K562 (cell line): ENCODE measurements at regions not wholly inside any gene's neighbourhood (a gene's known extent, or its start where the extent isn't known, plus 50 kb on each side); places are given as distances from the start of the nearest gene placed in this dataset.

Experiments
- DIDO1 ChIP-seq: fragments of 450-650 bp; IDR thresholded peaks from 2 replicates; pipeline ENCODE4 v1.6.1; 2016; ENCODE audit warnings: low read depth, missing biosample characterization, missing genetic modification characterization
- FIP1L1 ChIP-seq: fragments of 200-400 bp; formaldehyde crosslinking; IDR thresholded peaks from 2 replicates; pipeline ENCODE4 v1.6.1; 2018; ENCODE audit warnings: mild to moderate bottlenecking, low read depth, low read length; ENCODE audit not compliant: poor library complexity, severe bottlenecking
- HDAC1 ChIP-seq, 2 experiments: fragments of 450-650 bp; IDR thresholded peaks; 2 replicates each; pipeline ENCODE4 v1.6.1; 2016 to 2017; ENCODE audit warnings: inconsistent platforms in 1 of 2, mild to moderate bottlenecking in 1 of 2, moderate library complexity in 1 of 2
- HOXB6 ChIP-seq: fragments of 250-450 bp; sonication (Bioruptor Pico); IDR thresholded peaks from 2 replicates; pipeline ENCODE4 v1.5.1; 2022; ENCODE audit warnings: mild to moderate bottlenecking, borderline replicate concordance
- KLF16 ChIP-seq: IDR thresholded peaks from 2 replicates; pipeline ENCODE4 v1.6.1; 2016; ENCODE audit warnings: antibody characterized with exemption
- MCM5 ChIP-seq: fragments of 450-650 bp; IDR thresholded peaks from 2 replicates; pipeline ENCODE4 v1.6.1; 2016; ENCODE audit warnings: low read depth
- MXI1 ChIP-seq: IDR thresholded peaks from 2 replicates; pipeline ENCODE4 v1.6.1; 2011; ENCODE audit warnings: low read depth, mild to moderate bottlenecking, improper control_type of control experiment, low read length
- STAG1 ChIP-seq: sonication (generic); formaldehyde crosslinking; IDR thresholded peaks from 2 replicates; pipeline ENCODE4 v1.5.0; 2020; ENCODE audit warnings: missing genetic modification reagents, borderline replicate concordance
- ZKSCAN3 ChIP-seq: fragments of 250-450 bp; sonication (Bioruptor Pico); IDR thresholded peaks from 2 replicates; pipeline ENCODE4 v1.4.0; 2020
- ZNF583 ChIP-seq: fragments of 250-450 bp; sonication (Bioruptor Pico); IDR thresholded peaks from 2 replicates; pipeline ENCODE4 v1.4.0; 2020
- TF ChIP-seq, protein P1 (sequence below): sonication (generic); formaldehyde crosslinking; IDR thresholded peaks from 2 replicates; pipeline ENCODE4 v1.8.1; 2023; ENCODE audit warnings: mild to moderate bottlenecking, missing genetic modification reagents

DNA sequence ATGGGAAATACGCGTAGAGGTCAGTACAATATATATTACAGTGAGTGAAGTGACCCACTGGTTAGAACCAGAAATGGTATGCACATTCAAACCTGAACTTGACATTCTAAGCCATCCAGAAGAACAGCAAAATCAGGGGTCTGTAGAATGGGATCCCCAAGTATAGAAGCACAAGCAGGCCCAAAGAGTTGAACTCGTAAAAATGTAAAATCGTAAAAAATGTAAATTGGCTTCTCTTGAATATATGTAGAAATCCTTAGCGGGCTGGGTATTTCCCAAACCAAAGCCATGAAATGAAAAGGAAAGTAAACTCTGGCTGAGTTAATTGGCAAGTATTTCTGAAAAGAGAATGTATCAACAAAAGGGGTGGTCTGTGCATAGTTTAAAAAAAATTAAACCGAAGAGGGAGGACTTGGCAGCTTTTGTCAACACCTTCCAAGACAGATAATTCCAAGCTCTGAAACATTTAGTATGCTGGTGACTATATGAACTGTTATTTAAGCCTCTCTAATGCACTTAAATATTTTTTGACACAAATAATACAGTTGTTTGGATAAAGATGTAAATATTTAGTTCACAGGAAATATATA is 1505.6 kb upstream of the FLRT2 start (continued):
- TF ChIP-seq MXI1 (no peak), FIP1L1 (no peak), HDAC1 (IDR thresholded peaks at IDR 0.05) (no peak), ZKSCAN3 (CRISPR knock-in tag) (no peak), ZNF583 (no peak), HOXB6 (no peak), STAG1 (CRISPR knock-in tag) (no peak), KLF16 (no peak), DIDO1 (tag) (no peak), MCM5 (no peak)
- TF ChIP-seq, protein P1, sequence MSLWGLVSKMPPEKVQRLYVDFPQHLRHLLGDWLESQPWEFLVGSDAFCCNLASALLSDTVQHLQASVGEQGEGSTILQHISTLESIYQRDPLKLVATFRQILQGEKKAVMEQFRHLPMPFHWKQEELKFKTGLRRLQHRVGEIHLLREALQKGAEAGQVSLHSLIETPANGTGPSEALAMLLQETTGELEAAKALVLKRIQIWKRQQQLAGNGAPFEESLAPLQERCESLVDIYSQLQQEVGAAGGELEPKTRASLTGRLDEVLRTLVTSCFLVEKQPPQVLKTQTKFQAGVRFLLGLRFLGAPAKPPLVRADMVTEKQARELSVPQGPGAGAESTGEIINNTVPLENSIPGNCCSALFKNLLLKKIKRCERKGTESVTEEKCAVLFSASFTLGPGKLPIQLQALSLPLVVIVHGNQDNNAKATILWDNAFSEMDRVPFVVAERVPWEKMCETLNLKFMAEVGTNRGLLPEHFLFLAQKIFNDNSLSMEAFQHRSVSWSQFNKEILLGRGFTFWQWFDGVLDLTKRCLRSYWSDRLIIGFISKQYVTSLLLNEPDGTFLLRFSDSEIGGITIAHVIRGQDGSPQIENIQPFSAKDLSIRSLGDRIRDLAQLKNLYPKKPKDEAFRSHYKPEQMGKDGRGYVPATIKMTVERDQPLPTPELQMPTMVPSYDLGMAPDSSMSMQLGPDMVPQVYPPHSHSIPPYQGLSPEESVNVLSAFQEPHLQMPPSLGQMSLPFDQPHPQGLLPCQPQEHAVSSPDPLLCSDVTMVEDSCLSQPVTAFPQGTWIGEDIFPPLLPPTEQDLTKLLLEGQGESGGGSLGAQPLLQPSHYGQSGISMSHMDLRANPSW (CRISPR knock-in tag), result no peak
- TF ChIP-seq, all 486 proteins: peak for 0
